ENCODE measurements at regions not wholly inside any gene's neighbourhood (a gene's known extent, or its start where the extent isn't known, plus 50 kb on each side); places are given as distances from the start of the nearest gene placed in this dataset.

DNA sequence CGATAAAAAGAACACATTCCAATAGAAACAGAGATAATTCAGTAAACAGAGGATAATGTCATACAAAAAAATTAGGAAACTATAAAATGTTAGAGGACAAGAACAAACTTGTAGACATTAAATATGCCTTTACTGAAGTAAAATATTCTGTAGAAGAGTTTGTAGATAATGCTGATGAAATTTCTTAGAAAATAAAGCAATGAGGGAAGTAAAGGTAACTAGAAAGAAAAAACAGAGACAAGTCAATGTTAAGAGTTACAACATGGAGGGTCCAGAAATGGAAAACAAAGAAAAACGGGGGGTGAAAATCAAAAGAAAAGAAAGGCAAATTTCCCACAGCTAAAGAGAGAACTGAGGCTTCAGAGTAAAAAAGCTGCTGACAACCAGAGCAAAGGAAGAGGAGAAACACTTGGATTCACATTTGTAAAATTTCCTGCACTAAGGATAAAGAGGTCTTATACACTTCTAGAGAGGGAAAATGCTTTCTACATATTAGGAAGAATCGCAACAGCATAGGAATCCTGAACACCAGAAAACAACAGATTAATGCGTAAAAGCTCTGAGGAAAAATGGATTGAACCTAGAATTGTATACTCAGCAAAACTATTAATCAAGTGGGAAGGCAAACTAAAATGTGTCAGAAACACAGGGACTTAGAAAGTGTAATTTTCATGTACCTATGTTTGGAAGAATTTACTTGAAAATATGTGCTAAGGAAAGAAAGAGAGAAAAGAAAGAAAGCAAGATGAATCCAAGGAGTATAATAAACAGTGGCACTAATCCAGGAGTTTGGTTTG, 55.0 kb upstream of the AGR3 start:
- no peak for TF ChIP-seq TCF4 (CRISPR knock-in tag; IDR thresholded peaks at IDR 0.05; ENCODE audit: borderline replicate concordance)
- no peak for TF ChIP-seq ZFP30 (CRISPR knock-in tag; IDR thresholded peaks at IDR 0.05)
- TF ChIP-seq, protein P1, sequence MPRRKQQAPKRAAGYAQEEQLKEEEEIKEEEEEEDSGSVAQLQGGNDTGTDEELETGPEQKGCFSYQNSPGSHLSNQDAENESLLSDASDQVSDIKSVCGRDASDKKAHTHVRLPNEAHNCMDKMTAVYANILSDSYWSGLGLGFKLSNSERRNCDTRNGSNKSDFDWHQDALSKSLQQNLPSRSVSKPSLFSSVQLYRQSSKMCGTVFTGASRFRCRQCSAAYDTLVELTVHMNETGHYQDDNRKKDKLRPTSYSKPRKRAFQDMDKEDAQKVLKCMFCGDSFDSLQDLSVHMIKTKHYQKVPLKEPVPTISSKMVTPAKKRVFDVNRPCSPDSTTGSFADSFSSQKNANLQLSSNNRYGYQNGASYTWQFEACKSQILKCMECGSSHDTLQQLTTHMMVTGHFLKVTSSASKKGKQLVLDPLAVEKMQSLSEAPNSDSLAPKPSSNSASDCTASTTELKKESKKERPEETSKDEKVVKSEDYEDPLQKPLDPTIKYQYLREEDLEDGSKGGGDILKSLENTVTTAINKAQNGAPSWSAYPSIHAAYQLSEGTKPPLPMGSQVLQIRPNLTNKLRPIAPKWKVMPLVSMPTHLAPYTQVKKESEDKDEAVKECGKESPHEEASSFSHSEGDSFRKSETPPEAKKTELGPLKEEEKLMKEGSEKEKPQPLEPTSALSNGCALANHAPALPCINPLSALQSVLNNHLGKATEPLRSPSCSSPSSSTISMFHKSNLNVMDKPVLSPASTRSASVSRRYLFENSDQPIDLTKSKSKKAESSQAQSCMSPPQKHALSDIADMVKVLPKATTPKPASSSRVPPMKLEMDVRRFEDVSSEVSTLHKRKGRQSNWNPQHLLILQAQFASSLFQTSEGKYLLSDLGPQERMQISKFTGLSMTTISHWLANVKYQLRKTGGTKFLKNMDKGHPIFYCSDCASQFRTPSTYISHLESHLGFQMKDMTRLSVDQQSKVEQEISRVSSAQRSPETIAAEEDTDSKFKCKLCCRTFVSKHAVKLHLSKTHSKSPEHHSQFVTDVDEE (CRISPR knock-in tag; IDR thresholded peaks at IDR 0.05) = no peak
- no peak for TF ChIP-seq ZNF70 (CRISPR knock-in tag; IDR thresholded peaks at IDR 0.05)
- TF ChIP-seq, protein P2, sequence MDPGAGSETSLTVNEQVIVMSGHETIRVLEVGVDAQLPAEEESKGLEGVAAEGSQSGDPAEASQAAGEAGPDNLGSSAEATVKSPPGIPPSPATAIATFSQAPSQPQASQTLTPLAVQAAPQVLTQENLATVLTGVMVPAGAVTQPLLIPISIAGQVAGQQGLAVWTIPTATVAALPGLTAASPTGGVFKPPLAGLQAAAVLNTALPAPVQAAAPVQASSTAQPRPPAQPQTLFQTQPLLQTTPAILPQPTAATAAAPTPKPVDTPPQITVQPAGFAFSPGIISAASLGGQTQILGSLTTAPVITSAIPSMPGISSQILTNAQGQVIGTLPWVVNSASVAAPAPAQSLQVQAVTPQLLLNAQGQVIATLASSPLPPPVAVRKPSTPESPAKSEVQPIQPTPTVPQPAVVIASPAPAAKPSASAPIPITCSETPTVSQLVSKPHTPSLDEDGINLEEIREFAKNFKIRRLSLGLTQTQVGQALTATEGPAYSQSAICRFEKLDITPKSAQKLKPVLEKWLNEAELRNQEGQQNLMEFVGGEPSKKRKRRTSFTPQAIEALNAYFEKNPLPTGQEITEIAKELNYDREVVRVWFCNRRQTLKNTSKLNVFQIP (CRISPR knock-in tag; IDR thresholded peaks at IDR 0.05; ENCODE audit: borderline replicate concordance, low read depth) = no peak
- TF ChIP-seq TOX (CRISPR knock-in tag; IDR thresholded peaks at IDR 0.05; ENCODE audit: borderline replicate concordance) = no peak
- no peak for TF ChIP-seq ZNF8 (CRISPR knock-in tag; IDR thresholded peaks at IDR 0.05)
- TF ChIP-seq, protein P3, sequence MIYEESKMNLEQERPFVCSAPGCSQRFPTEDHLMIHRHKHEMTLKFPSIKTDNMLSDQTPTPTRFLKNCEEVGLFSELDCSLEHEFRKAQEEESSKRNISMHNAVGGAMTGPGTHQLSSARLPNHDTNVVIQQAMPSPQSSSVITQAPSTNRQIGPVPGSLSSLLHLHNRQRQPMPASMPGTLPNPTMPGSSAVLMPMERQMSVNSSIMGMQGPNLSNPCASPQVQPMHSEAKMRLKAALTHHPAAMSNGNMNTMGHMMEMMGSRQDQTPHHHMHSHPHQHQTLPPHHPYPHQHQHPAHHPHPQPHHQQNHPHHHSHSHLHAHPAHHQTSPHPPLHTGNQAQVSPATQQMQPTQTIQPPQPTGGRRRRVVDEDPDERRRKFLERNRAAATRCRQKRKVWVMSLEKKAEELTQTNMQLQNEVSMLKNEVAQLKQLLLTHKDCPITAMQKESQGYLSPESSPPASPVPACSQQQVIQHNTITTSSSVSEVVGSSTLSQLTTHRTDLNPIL (CRISPR knock-in tag; IDR thresholded peaks at IDR 0.05; ENCODE audit: low read depth) = no peak
- TF ChIP-seq SNAI2 (CRISPR knock-in tag; IDR thresholded peaks at IDR 0.05) = no peak
- TF ChIP-seq CSDC2 (CRISPR knock-in tag; IDR thresholded peaks at IDR 0.05) = no peak
- TF ChIP-seq ZNF565 (CRISPR knock-in tag; conservative IDR thresholded peaks at IDR 0.05; ENCODE audit: low read depth) = no peak
- no peak for TF ChIP-seq PPARA (CRISPR knock-in tag; IDR thresholded peaks at IDR 0.05; ENCODE audit: borderline replicate concordance)
- ATAC-seq = no peak

DNA sequence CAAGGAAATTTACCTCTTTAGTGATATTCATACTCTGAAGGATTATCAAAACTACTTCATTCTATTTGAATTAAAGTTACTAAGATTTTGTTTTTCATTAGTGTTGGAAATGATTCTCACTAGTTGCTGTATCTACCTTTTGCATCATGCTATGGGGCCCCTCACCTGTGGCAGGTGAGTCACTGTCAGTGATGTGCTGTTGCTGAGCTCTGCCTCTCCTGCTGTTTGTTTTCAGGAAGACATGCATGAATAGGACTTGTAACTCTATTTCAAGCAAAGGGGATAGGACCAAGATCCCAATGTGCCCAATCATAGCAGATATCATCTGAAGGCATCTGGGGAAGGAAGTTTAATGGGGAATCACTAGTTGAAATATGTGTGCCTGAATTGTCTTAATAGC, 57.4 kb upstream of the AGR3 start:
- TF ChIP-seq RARB (CRISPR knock-in tag; IDR thresholded peaks at IDR 0.05) (no peak), ARNTL (CRISPR knock-in tag; IDR thresholded peaks at IDR 0.05; ENCODE audit: borderline replicate concordance, low read depth) (no peak), CSDC2 (CRISPR knock-in tag; IDR thresholded peaks at IDR 0.05) (no peak), ZFP3 (CRISPR knock-in tag; IDR thresholded peaks at IDR 0.05) (no peak), BACH2 (CRISPR knock-in tag; IDR thresholded peaks at IDR 0.05; ENCODE audit: borderline replicate concordance) (no peak), ZNF565 (CRISPR knock-in tag; conservative IDR thresholded peaks at IDR 0.05; ENCODE audit: low read depth) (no peak), ZNF70 (CRISPR knock-in tag; IDR thresholded peaks at IDR 0.05) (no peak), TCF4 (CRISPR knock-in tag; IDR thresholded peaks at IDR 0.05; ENCODE audit: borderline replicate concordance) (no peak), ZC3H10 (CRISPR knock-in tag; IDR thresholded peaks at IDR 0.05) (no peak)
- TF ChIP-seq, protein P3 (CRISPR knock-in tag; IDR thresholded peaks at IDR 0.05; ENCODE audit: low read depth) = no peak

DNA sequence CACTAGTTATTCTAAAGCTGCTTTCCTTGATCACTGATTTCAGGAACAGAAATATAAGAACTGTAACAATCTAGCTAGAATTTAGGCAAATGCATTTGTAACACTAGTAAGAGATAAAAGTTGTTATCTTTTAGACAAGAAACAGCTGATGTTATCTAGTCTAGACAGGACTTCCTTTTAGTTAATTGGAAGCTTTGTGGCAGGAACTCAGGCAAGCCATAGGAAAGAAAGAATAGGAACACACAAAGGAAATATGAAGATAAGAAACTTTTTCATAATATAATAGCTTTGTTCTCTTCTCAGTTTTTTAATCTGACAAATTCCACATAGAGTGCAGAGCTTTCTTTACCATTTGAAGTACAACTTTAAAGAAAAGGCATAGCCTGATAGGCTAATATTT, 59.0 kb upstream of the AGR3 start:
- no peak for ATAC-seq
- no peak for TF ChIP-seq ZNF565 (CRISPR knock-in tag; conservative IDR thresholded peaks at IDR 0.05; ENCODE audit: low read depth)
- TF ChIP-seq BACH2 (CRISPR knock-in tag; IDR thresholded peaks at IDR 0.05; ENCODE audit: borderline replicate concordance) = no peak
- TF ChIP-seq GLIS3 (CRISPR knock-in tag; IDR thresholded peaks at IDR 0.05) = no peak
- no peak for TF ChIP-seq ISL1 (CRISPR knock-in tag; IDR thresholded peaks at IDR 0.05)
- TF ChIP-seq, protein P2 (CRISPR knock-in tag; IDR thresholded peaks at IDR 0.05; ENCODE audit: borderline replicate concordance, low read depth) = no peak
- TF ChIP-seq ZNF8 (CRISPR knock-in tag; IDR thresholded peaks at IDR 0.05) = no peak
- no peak for TF ChIP-seq ZNF70 (CRISPR knock-in tag; IDR thresholded peaks at IDR 0.05)
- no peak for TF ChIP-seq TCF4 (CRISPR knock-in tag; IDR thresholded peaks at IDR 0.05; ENCODE audit: borderline replicate concordance)
- no peak for TF ChIP-seq CSDC2 (CRISPR knock-in tag; IDR thresholded peaks at IDR 0.05)
- TF ChIP-seq, protein P1 (CRISPR knock-in tag; IDR thresholded peaks at IDR 0.05) = no peak
- no peak for TF ChIP-seq ESRRG (CRISPR knock-in tag; IDR thresholded peaks at IDR 0.05)
- TF ChIP-seq, protein P4, sequence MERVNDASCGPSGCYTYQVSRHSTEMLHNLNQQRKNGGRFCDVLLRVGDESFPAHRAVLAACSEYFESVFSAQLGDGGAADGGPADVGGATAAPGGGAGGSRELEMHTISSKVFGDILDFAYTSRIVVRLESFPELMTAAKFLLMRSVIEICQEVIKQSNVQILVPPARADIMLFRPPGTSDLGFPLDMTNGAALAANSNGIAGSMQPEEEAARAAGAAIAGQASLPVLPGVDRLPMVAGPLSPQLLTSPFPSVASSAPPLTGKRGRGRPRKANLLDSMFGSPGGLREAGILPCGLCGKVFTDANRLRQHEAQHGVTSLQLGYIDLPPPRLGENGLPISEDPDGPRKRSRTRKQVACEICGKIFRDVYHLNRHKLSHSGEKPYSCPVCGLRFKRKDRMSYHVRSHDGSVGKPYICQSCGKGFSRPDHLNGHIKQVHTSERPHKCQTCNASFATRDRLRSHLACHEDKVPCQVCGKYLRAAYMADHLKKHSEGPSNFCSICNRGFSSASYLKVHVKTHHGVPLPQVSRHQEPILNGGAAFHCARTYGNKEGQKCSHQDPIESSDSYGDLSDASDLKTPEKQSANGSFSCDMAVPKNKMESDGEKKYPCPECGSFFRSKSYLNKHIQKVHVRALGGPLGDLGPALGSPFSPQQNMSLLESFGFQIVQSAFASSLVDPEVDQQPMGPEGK (CRISPR knock-in tag; IDR thresholded peaks at IDR 0.05; ENCODE audit: borderline replicate concordance) = no peak

More for the DNA sequence above, 57.4 kb upstream of the AGR3 start:
- ATAC-seq = no peak

All from SK-N-SH treated with all-trans-retinoic acid at 6 μM for 48 hours (cell line).